Caco-2 (cell line): ENCODE measurements at regions not wholly inside any gene's neighbourhood (a gene's known extent, or its start where the extent isn't known, plus 50 kb on each side); places are given as distances from the start of the nearest gene placed in this dataset.

Experiments used
- BruUV-seq: library from RNA; stranded (reverse); fragments of 400-500 nt; replicated peaks from 2 replicates; lab custom pipeline; 2021; lab: Mats Ljungman, UMichigan
- CTCF ChIA-PET: fragments of 300-600 bp; sonication (Branson Sonifier 250); formaldehyde crosslinking; loops from one replicate; lab custom pipeline; 2022; ENCODE audit warnings: antibody characterized with exemption; lab: Charles Lee
- POLR2A ChIA-PET: fragments of 300-600 bp; sonication (Branson Sonifier 250); formaldehyde crosslinking; loops from one replicate; lab custom pipeline; 2022; ENCODE audit warnings: antibody characterized with exemption; lab: Charles Lee
- DNase-seq, 2 experiments: peaks; one replicate each; pipeline versions ENCODE4 v3.0.0 to v3.0.0-alpha.2; 2020 to 2022
- H3K27me3 ChIP-seq: replicated peaks from 2 replicates; pipeline ENCODE4 v1.6.0; 2011; ENCODE audit warnings: low read length; ENCODE audit not compliant: control insufficient read depth, insufficient read depth
- H3K36me3 ChIP-seq: 2 replicates; pipeline ENCODE4 v1.5.1; 2011; ENCODE audit warnings: low read length; ENCODE audit not compliant: control insufficient read depth, insufficient read depth
- H3K4me1 ChIP-seq: fragments of 250-450 bp; sonication (Bioruptor Pico); 2 replicates; pipeline ENCODE4 v1.5.1; 2020; ENCODE audit warnings: mild to moderate bottlenecking
- H3K4me3 ChIP-seq: 2 replicates; pipeline ENCODE4 v1.5.1; 2011; ENCODE audit warnings: low read depth, mild to moderate bottlenecking, control low read depth, low read length
- H3K9me3 ChIP-seq: fragments of 250-450 bp; sonication (Bioruptor Pico); 2 replicates; pipeline ENCODE4 v1.5.1; 2020; ENCODE audit warnings: mild to moderate bottlenecking, moderate library complexity
- H3K27ac Mint-ChIP-seq: one replicate; pipeline ENCODE4 v1.8.0; 2022; ENCODE audit warnings: mixed read lengths; ENCODE audit not compliant: unreplicated experiment
- H3K27me3 Mint-ChIP-seq: one replicate; pipeline ENCODE4 v1.8.0; 2022; ENCODE audit warnings: mixed read lengths; ENCODE audit not compliant: insufficient read depth, unreplicated experiment
- H3K36me3 Mint-ChIP-seq: one replicate; pipeline ENCODE4 v1.8.0; 2022; ENCODE audit warnings: mild to moderate bottlenecking, mixed read lengths; ENCODE audit not compliant: insufficient read depth, unreplicated experiment
- H3K4me1 Mint-ChIP-seq: one replicate; pipeline ENCODE4 v1.8.0; 2022; ENCODE audit warnings: low read depth, mixed read lengths; ENCODE audit not compliant: unreplicated experiment
- H3K4me3 Mint-ChIP-seq: one replicate; pipeline ENCODE4 v1.8.0; 2022; ENCODE audit warnings: mild to moderate bottlenecking, moderate library complexity, mixed read lengths; ENCODE audit not compliant: unreplicated experiment
- H3K9me3 Mint-ChIP-seq: one replicate; pipeline ENCODE4 v1.8.0; 2022; ENCODE audit warnings: mixed read lengths; ENCODE audit not compliant: unreplicated experiment
- CTCF ChIP-seq, 2 experiments: fragments of 200-600 bp in 1 of 2; IDR thresholded peaks; 1 replicate in 1 of 2; 2 replicates in 1 of 2; pipeline versions ENCODE4 v1.5.1 to v1.8.0; 2011 to 2022; ENCODE audit warnings: antibody characterized with exemption in 1 of 2, control low read depth in 1 of 2, inconsistent platforms in 1 of 2, low read depth in 1 of 2, low read length in 1 of 2, mild to moderate bottlenecking in 1 of 2, moderate library complexity in 1 of 2; ENCODE audit not compliant: insufficient read depth in 1 of 2, severe bottlenecking in 1 of 2, unreplicated experiment in 1 of 2
- intact Hi-C: fragments of 100-400 bp; cut with micrococcal nuclease; formaldehyde crosslinking; loops from one replicate; pipeline ENCODE4 v1.10.0; 2022; ENCODE audit not compliant: unreplicated experiment

GRCh38 chr9:86488345-86488744 is 134.1 kb upstream of the TUT7 start:
- Mint-ChIP-seq H3K27ac (no peak overlapping the region), H3K4me1 (no peaks in the 10 kb centered on the region), H3K36me3 (no peaks in the 10 kb centered on the region), H3K4me3 (no peak overlapping the region), H3K27me3 (peaks cover 2% of the 10 kb centered on the region), H3K9me3 (no peaks in the 10 kb centered on the region)
- H3K9me3 ChIP-seq, result no peaks in the 10 kb centered on the region
- no peaks in the 10 kb centered on the region for H3K27me3 ChIP-seq
- intact Hi-C loops, result loop anchor here (5.0 kb wide), 3 partner anchors 56 to 154 kb away; no protein-coding TSS in a partner anchor
- TF ChIP-seq CTCF (IDR thresholded peaks at IDR 0.05; ENCODE audit: insufficient read depth in 1 of 2, low read depth in 1 of 2, low read length in 1 of 2, severe bottlenecking in 1 of 2, unreplicated experiment in 1 of 2), result no peak
- CTCF ChIA-PET, result interaction anchor here (1.0 kb wide), 1 partner anchor 74 kb away, joined by 3 read pairs; no protein-coding TSS in a partner anchor
- H3K4me1 ChIP-seq, result no peaks in the 10 kb centered on the region
- no peak for DNase-seq
- H3K4me3 ChIP-seq, result no peak overlapping the region
- H3K36me3 ChIP-seq, result no peaks in the 10 kb centered on the region
- no TSS peak for BruUV-seq
- POLR2A ChIA-PET, result no interaction called here

- CTCF ChIA-PET, result no interaction called here
- H3K4me1 ChIP-seq, result no peaks in the 10 kb centered on the region
- no peak for TF ChIP-seq CTCF (IDR thresholded peaks at IDR 0.05; ENCODE audit: insufficient read depth in 1 of 2, low read depth in 1 of 2, low read length in 1 of 2, severe bottlenecking in 1 of 2, unreplicated experiment in 1 of 2)
- no TSS peak for BruUV-seq
- H3K4me1 Mint-ChIP-seq, result no peaks in the 10 kb centered on the region
- H3K4me3 ChIP-seq, result no peak overlapping the region
- no peaks in the 10 kb centered on the region for H3K36me3 ChIP-seq
- H3K4me3 Mint-ChIP-seq, result no peak overlapping the region
- intact Hi-C loops, result loop anchor here (1.0 to 5.0 kb wide), 4 partner anchors 56 to 836 kb away; no protein-coding TSS in a partner anchor
- no peaks in the 10 kb centered on the region for H3K27me3 ChIP-seq
- no peaks in the 10 kb centered on the region for H3K9me3 Mint-ChIP-seq
- peaks cover 2% of the 10 kb centered on the region for H3K27me3 Mint-ChIP-seq
- no peaks in the 10 kb centered on the region for H3K36me3 Mint-ChIP-seq
- POLR2A ChIA-PET, result no interaction called here
- no peak for DNase-seq
- H3K9me3 ChIP-seq, result no peaks in the 10 kb centered on the region
- H3K27ac Mint-ChIP-seq, result no peak overlapping the region
Observed at GRCh38 chr9:86487838-86488233, 133.6 kb upstream of the TUT7 start.

GRCh38 chr9:86486891-86487837 is 133.0 kb upstream of the TUT7 start:
- no TSS peak for BruUV-seq
- H3K4me1 Mint-ChIP-seq, result no peaks in the 10 kb centered on the region
- peaks cover 2% of the 10 kb centered on the region for H3K27me3 Mint-ChIP-seq
- H3K4me1 ChIP-seq, result no peaks in the 10 kb centered on the region
- ChIA-PET POLR2A (no interaction called here), CTCF (no interaction called here)
- no peaks in the 10 kb centered on the region for H3K9me3 Mint-ChIP-seq
- intact Hi-C loops, result loop anchor here (1.0 to 5.0 kb wide), 4 partner anchors 55 to 837 kb away; no protein-coding TSS in a partner anchor
- no peaks in the 10 kb centered on the region for H3K36me3 Mint-ChIP-seq
- peak; percentile 18 to 36 for TF ChIP-seq CTCF (IDR thresholded peaks at IDR 0.05; ENCODE audit: insufficient read depth in 1 of 2, low read depth in 1 of 2, low read length in 1 of 2, severe bottlenecking in 1 of 2, unreplicated experiment in 1 of 2)
- H3K9me3 ChIP-seq, result no peaks in the 10 kb centered on the region
- H3K36me3 ChIP-seq, result no peaks in the 10 kb centered on the region
- no peaks in the 10 kb centered on the region for H3K27me3 ChIP-seq
- H3K4me3 ChIP-seq, result no peak overlapping the region
- no peak overlapping the region for H3K4me3 Mint-ChIP-seq
- no peak for DNase-seq
- no peak overlapping the region for H3K27ac Mint-ChIP-seq
